HG03457 (cell line): ENCODE measurements at regions not wholly inside any gene's neighbourhood (a gene's known extent, or its start where the extent isn't known, plus 50 kb on each side); places are given as distances from the start of the nearest gene placed in this dataset.

Experiments used
- ATAC-seq: cut with Tn5 transposase; IDR thresholded peaks from one replicate; pipeline ENCODE4 v1.9.1; 2021; ENCODE audit warnings: moderate number of reproducible peaks; ENCODE audit not compliant: unreplicated experiment

DNA sequence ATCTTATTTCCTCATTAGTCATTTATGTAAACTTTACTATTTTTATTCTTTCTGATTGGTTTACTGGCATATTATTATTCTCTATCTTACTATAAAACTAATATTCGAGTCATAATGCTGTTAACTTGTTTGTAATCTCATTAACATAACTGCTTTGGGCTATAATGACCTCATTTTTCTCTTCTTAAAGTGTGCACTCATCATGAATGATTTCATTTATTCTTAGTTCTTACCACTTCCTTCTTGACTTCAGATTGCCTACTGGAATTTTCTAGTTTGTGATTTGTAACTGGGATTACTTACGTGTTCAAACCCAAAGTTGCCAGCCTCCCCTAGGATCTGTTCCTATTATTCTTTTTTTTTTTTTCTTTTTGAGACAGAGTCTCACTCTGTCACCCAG, 91.8 kb upstream of the TNFAIP3 start:
- no peak for ATAC-seq

DNA sequence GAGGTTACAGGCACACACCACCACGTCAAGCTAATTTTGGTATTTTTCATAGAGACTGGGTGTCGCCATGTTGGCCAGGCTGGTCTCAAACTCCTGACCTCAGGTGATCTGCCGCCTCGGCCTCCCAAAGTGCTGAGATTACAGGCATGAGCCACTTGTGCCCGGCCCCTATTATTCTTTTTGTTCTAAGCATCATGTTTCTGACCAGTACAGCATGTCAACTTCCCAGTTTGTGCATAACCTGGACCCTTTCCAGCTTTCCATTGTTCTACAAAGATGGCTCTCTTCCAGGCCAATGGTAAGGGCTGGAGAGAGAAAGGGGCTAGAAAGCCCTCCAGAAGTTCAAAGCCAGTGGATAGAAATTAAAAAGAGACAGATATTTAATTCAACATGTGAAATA, 91.3 kb upstream of the TNFAIP3 start:
- no peak for ATAC-seq

DNA sequence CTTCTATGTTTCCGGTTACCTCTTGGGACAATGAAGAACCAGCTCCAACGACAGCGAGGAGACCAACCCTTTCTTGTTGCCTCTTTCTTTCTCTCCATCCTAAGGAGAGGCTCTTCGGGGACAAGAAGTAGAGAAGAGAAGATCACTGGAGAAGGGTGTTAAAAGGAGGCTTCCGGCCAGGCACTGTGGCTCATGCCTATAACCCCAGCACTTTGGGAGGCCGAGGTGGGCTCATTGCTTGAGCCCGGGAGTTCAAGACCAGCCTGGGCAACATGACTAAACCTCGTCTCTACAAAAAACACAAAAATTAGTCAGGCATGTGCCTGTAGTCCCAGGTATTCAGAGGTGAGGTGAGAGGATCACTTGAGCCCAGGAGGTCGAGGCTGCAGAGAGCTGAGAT, 90.8 kb upstream of the TNFAIP3 start:
- no peak for ATAC-seq

DNA sequence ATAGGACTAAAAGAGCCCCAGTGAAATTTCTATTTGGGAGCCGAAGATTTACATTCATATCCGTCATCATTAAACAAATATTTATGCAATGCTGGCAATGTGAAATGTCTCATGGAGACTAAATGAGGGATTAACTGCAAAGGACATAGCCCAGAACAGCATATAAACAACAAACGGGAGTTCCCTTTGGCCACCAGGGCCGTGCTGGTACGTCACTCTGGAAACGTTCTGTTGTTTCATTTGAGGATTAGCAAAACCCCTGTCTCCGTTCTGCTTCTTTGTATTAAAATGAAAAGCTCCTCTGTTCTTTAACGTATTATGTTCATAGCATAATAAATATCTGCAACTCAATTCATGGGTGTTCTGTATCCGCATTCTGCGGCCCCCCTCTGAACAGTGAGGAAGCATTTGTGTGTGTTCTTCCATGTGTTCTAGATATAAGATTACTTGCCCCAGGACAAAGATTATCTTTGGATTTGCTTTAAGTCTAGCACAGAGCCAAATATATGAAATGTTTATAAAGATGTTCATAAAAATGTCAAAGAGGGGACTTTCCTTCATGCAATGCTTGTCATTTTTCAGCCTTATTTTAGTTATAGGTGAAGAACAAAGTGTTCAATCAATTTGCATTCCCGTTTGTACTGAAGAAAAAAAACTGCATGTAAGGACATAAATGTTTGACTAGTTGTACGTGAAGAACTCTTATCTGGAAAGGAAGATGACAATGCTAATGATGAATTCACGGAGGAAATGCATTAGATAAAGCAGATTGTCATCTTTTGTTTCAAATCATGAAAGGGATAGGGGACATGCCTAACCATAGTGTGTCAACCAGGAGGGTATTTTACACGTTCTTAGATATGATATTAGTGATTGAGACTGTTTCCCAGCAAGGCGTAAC, 90.0 kb upstream of the TNFAIP3 start:
- ATAC-seq = no peak

GRCh38 chr6:137777687-137778075, 89.4 kb upstream of the TNFAIP3 start:
- ATAC-seq = no peak

DNA sequence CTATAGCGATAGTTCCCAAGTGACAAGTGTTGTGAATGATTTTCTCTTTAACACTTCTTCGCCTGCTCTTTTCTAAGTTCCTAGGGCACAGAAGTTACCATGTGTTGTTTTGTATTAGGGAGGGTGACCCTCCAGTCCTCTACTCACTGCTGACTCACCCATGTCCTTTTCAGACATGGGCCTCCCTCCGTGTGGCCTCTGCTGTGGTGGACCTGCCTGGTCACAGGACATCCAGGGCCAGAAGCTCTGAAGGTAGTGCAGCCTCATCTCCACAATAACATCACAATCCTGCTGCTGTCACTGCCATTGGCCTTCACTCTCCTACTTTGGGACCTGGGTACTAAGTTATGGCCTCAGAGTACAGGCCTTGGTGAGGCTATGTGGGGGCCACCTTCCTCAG, 87.1 kb upstream of the TNFAIP3 start:
- ATAC-seq = no peak

DNA sequence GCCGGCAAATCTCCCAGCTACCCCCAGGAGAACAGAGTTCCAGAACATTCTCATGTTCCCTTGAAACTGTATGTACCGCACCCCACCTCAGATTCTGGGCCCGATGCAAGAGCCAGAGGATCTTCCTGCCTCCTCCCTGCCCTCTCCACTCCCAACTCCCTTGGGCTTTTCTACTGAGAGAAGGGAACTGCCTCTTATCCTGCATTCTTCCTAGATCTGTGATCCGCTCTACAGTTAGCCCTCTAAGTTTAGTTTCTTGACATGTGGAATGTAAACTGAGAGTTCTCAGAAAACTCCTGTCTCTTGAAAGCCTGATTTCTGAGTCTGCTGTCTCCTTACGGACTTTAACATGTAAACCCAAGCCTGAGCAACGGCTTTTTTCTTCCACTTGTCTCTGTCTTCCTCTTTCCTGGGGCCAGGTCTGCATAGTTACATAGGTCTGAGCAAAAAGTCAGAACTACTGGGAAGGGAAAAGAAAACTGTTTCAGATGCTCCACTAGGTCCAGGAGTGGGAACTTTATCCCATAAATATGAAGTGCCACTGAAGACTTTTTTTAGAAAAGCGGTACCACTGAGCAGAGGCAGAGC, 86.5 kb upstream of the TNFAIP3 start:
- no peak for ATAC-seq

- no peak for ATAC-seq
These were observed 85.4 kb upstream of the TNFAIP3 start for GRCh38 chr6:137781639-137782038.

- ATAC-seq = no peak
These were observed 84.7 kb upstream of the TNFAIP3 start for GRCh38 chr6:137782166-137783039.

- no peak for ATAC-seq
These were observed 83.3 kb upstream of the TNFAIP3 start for GRCh38 chr6:137783710-137784109.

GRCh38 chr6:137784583-137784982, 82.5 kb upstream of the TNFAIP3 start:
- no peak for ATAC-seq

DNA sequence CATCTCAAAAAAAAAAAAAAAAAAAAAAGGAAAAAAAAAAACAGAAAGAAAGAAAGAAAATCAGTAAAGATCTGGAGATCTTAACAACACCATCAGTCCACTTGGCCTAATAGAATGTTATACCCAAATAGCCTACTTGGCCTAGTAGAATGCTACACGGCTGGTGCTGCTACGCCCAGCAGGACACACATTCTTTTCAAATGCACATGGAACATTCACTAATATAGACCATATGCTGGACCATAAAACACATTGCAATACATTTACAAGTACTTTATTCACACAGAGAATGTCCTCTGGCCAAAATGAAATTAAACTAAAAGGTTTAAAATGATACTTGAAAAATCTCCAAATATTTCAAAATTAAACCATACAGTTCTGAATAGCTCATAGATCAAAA, 80.0 kb upstream of the TNFAIP3 start:
- no peak for ATAC-seq

DNA sequence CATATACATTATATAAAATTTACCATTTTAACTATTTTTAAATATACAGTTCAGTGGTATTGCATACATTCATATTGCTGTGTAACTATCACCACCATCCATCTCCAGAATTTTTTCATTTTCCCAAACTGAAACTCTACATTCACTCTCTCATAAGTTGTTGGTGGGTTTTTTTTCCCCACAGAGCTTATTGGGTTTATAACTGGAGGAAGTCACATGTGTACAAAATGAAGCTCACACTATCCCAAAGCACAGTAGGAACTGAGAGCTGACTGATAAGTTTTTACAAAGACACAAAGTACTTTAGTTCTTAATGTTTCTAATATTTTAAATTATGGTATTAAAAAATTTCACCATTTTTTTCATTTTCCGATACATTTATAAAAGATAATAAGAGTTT, 78.8 kb upstream of the TNFAIP3 start:
- ATAC-seq = no peak

DNA sequence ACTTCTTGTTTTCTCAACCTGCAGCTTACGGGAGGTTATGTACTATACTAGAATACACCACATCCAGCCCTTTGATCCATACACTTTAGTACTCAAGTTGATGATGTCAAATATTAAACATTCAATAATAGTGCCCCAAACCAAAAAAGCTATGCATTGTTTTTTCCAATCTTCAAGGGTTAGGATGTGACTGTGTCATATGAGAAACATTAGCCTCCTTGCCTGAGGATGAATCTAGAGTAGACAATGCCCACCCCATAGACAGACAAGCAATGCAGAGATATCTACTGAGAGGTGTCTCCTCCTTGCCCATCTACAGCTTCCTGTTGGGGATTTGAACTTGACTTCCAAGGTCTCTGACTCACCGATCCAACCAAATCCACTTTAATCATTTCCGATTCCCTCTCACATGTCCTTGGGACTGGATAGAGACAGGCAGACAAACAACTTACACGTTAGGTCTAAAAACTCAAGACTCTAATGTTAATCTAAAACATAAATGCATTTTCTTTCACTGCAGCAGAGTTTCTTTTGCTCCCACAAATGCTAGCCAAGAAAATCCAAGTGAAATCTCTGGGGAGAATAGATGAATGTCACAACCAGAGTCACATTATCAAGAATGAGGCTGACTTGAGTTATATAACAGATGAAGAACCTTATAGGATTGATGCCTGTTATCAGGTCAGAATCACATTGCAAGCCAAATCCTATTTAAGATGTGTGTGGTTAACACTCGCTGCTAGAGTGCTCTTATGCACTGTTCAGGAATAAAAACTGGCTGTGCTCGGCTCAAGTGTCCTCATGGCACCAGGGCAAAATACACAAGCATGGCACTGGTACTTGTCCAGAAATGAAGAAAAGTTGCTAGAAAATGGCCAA, 75.5 kb upstream of the TNFAIP3 start:
- no peak for ATAC-seq

DNA sequence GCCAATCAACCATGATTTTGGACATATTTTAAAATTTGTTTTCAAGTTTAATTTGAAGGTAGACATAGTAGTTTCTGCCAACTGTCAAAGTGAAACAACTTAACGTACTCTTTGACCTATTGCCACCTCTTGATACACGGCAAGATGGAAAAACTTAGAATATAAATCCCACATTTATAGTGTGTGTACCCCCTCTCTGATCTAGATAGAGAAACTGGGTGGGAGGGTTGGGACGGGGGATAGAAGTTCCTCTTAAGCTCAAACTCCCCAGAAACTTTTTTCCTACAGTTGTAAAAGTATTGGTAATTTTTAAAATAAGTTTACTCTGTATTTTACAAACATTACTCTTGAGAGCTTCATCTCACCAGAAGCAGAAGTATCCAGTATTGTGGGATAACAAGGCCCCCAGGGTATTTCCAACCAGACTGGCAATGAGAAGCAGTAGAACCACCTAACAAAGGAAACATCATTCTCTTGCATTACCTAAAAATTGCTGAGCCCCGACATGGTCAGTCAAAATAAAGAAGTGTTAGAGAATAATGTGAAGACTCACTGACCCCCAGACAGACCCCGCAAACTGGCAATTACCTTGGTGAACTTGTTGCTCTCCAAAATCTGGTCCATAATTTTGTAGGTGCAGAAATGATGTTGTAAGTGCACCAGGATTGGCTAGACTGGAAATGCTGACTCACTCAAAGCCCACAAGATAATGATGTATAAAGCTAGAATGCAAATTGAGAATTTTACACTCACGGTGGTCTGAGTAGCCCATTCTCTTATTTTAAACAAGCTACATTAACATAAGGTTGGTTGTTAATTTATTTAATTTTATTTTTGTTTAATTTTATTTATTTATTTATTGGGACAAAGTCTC, 74.7 kb upstream of the TNFAIP3 start:
- ATAC-seq = no peak

DNA sequence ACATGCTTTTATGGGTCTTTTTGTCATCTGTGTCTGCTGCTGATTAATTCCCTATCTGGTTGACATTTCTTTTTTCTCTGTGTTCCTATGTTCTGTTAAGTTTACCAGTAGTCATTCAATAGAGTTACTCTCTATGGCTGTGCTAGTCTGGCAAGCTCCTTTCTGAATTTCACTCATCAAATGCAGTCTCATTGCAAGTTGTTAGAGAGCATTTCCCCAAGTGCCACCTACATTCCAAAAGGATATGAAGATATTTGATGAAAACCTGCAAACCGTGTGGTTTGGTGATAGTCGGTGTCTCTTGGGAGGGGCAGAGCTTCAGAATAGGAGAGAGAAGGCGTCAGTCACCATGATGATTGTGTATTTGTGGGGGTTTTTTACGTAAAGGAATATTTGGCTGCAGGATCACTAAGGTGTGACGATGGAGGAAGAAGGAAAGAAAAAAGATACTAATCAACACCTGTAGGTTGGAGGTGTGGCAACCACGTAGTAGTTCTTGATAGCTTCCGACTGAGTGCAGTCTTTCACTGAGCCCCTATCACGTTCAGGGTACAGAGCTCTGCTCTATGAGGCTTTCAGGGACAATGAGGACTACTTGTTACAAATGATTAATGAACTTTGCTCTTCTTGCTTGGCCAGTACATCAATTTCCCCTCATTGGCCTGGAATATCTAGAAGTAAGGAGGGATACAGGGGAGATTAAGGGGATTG, 73.1 kb upstream of the TNFAIP3 start:
- ATAC-seq = no peak

DNA sequence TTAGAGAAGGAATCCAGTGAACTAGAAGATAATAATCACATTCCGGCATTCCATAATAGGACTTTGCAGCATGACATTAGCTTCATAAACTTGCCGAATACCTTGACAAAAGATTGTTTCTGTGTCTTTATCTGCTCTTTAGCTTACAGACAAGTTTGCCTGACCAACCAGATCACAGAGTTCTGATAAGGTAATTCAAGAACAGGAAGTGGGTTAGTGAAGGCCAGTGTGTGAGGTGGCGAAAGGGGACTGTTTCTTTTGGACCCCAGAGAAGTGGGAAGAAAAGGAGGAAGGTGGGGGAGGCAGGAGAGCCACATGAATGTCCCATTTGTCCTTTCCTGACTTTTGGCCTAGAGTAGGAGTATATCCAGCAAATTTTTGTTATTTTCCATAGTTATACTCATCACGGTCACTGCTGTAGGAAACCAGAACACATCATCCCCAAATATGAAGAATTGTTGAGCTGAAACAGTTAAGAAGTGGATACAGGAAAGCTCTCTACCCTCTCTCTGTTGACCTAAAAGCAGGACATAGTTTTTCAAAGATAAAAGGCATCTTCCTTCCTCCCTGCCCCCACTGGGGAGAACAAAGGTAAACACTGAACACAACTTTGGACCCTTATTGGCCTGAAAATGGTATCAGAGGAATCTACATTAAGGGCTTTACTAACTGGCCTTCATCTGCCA, 72.4 kb upstream of the TNFAIP3 start:
- no peak for ATAC-seq

DNA sequence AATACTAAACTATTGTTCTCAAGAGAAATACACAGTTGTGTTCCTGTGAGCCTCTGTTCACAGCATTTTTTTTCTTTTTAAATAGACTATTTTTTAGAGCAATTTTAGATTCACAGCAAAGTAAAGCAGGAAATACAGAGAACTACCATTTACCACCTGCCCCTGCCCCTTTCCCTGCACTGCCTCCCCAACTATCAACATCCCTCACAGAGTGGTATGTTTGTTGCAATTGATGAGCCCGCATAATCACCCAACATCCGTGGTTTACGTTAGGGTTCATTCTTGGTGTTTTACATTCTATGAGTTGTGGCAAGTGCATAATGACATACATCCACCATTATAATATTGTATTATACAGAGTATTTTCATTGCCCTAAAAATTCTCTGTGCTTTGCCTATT, 71.6 kb upstream of the TNFAIP3 start:
- ATAC-seq = no peak

GRCh38 chr6:137798261-137798660, 68.8 kb upstream of the TNFAIP3 start:
- no peak for ATAC-seq
